H1 (cell line): ENCODE measurements at regions not wholly inside any gene's neighbourhood (a gene's known extent, or its start where the extent isn't known, plus 50 kb on each side); places are given as distances from the start of the nearest gene placed in this dataset.

Source experiments
- BCL11A ChIP-seq, 2 experiments: IDR thresholded peaks; one replicate each; pipeline ENCODE4 v1.6.1; 2011; ENCODE audit warnings: low read depth in 2 of 2, low read length in 2 of 2, mild to moderate bottlenecking in 2 of 2
- EP300 ChIP-seq, 2 experiments: IDR thresholded peaks; 1 replicate in 1 of 2; 2 replicates in 1 of 2; pipeline ENCODE4 v1.6.1; 2011 to 2012; ENCODE audit warnings: low read depth in 2 of 2, low read length in 2 of 2, mild to moderate bottlenecking in 2 of 2, borderline replicate concordance in 1 of 2, inconsistent platforms in 1 of 2, moderate library complexity in 1 of 2
- FOSL1 ChIP-seq: IDR thresholded peaks from 2 replicates; pipeline ENCODE4 v1.6.1; 2011; ENCODE audit warnings: mild to moderate bottlenecking, low read depth, low read length, moderate library complexity; ENCODE audit not compliant: insufficient read depth
- GABPA ChIP-seq: IDR thresholded peaks from 2 replicates; pipeline ENCODE4 v1.6.1; 2011; ENCODE audit warnings: mild to moderate bottlenecking, low read length, moderate library complexity, borderline replicate concordance; ENCODE audit not compliant: insufficient read depth
- POLR2A ChIP-seq, 2 experiments: IDR thresholded peaks; 1 replicate in 1 of 2; 2 replicates in 1 of 2; pipeline ENCODE4 v1.6.1; 2011; ENCODE audit warnings: low read depth in 2 of 2, low read length in 2 of 2, mild to moderate bottlenecking in 2 of 2; ENCODE audit errors: control extremely low read depth in 1 of 2
- POLR2AphosphoS5 ChIP-seq: IDR thresholded peaks from 2 replicates; pipeline ENCODE4 v1.6.1; 2011; ENCODE audit warnings: low read depth, low read length
- RBBP5 ChIP-seq: IDR thresholded peaks from 2 replicates; pipeline ENCODE4 v1.7.1; 2012; ENCODE audit warnings: low read depth, mild to moderate bottlenecking, inconsistent platforms, low read length, moderate library complexity, borderline replicate concordance
- SP4 ChIP-seq: IDR thresholded peaks from 2 replicates; pipeline ENCODE4 v1.6.1; 2012; ENCODE audit warnings: low read length, inconsistent platforms
- TCF12 ChIP-seq: IDR thresholded peaks from 2 replicates; pipeline ENCODE4 v1.6.1; 2011; ENCODE audit warnings: low read depth, mild to moderate bottlenecking, low read length
- TF ChIP-seq, protein P1 (sequence below): fragments of 300-600 bp; sonication (generic); IDR thresholded peaks from 2 replicates; pipeline ENCODE4 v1.7.1; 2012; ENCODE audit warnings: low read length, moderate library complexity, mild to moderate bottlenecking, inconsistent platforms; ENCODE audit not compliant: insufficient replicate concordance

GRCh38 chr12:93959657-93960056 lies 188.7 kb upstream of the PLXNC1 start (continued):
- TF ChIP-seq, protein P1, sequence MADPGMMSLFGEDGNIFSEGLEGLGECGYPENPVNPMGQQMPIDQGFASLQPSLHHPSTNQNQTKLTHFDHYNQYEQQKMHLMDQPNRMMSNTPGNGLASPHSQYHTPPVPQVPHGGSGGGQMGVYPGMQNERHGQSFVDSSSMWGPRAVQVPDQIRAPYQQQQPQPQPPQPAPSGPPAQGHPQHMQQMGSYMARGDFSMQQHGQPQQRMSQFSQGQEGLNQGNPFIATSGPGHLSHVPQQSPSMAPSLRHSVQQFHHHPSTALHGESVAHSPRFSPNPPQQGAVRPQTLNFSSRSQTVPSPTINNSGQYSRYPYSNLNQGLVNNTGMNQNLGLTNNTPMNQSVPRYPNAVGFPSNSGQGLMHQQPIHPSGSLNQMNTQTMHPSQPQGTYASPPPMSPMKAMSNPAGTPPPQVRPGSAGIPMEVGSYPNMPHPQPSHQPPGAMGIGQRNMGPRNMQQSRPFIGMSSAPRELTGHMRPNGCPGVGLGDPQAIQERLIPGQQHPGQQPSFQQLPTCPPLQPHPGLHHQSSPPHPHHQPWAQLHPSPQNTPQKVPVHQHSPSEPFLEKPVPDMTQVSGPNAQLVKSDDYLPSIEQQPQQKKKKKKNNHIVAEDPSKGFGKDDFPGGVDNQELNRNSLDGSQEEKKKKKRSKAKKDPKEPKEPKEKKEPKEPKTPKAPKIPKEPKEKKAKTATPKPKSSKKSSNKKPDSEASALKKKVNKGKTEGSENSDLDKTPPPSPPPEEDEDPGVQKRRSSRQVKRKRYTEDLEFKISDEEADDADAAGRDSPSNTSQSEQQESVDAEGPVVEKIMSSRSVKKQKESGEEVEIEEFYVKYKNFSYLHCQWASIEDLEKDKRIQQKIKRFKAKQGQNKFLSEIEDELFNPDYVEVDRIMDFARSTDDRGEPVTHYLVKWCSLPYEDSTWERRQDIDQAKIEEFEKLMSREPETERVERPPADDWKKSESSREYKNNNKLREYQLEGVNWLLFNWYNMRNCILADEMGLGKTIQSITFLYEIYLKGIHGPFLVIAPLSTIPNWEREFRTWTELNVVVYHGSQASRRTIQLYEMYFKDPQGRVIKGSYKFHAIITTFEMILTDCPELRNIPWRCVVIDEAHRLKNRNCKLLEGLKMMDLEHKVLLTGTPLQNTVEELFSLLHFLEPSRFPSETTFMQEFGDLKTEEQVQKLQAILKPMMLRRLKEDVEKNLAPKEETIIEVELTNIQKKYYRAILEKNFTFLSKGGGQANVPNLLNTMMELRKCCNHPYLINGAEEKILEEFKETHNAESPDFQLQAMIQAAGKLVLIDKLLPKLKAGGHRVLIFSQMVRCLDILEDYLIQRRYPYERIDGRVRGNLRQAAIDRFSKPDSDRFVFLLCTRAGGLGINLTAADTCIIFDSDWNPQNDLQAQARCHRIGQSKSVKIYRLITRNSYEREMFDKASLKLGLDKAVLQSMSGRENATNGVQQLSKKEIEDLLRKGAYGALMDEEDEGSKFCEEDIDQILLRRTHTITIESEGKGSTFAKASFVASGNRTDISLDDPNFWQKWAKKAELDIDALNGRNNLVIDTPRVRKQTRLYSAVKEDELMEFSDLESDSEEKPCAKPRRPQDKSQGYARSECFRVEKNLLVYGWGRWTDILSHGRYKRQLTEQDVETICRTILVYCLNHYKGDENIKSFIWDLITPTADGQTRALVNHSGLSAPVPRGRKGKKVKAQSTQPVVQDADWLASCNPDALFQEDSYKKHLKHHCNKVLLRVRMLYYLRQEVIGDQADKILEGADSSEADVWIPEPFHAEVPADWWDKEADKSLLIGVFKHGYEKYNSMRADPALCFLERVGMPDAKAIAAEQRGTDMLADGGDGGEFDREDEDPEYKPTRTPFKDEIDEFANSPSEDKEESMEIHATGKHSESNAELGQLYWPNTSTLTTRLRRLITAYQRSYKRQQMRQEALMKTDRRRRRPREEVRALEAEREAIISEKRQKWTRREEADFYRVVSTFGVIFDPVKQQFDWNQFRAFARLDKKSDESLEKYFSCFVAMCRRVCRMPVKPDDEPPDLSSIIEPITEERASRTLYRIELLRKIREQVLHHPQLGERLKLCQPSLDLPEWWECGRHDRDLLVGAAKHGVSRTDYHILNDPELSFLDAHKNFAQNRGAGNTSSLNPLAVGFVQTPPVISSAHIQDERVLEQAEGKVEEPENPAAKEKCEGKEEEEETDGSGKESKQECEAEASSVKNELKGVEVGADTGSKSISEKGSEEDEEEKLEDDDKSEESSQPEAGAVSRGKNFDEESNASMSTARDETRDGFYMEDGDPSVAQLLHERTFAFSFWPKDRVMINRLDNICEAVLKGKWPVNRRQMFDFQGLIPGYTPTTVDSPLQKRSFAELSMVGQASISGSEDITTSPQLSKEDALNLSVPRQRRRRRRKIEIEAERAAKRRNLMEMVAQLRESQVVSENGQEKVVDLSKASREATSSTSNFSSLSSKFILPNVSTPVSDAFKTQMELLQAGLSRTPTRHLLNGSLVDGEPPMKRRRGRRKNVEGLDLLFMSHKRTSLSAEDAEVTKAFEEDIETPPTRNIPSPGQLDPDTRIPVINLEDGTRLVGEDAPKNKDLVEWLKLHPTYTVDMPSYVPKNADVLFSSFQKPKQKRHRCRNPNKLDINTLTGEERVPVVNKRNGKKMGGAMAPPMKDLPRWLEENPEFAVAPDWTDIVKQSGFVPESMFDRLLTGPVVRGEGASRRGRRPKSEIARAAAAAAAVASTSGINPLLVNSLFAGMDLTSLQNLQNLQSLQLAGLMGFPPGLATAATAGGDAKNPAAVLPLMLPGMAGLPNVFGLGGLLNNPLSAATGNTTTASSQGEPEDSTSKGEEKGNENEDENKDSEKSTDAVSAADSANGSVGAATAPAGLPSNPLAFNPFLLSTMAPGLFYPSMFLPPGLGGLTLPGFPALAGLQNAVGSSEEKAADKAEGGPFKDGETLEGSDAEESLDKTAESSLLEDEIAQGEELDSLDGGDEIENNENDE, result no peak
- TF ChIP-seq RBBP5 (no peak), POLR2A (IDR thresholded peaks at IDR 0.05; ENCODE audit: control extremely low read depth in 1 of 2, low read depth in 2 of 2, low read length in 2 of 2) (no peak), SP4 (no peak), TCF12 (no peak), GABPA (no peak), FOSL1 (no peak), EP300 (IDR thresholded peaks at IDR 0.05; ENCODE audit: borderline replicate concordance in 1 of 2, low read depth in 2 of 2, low read length in 2 of 2) (no peak), POLR2AphosphoS5 (no peak), BCL11A (IDR thresholded peaks at IDR 0.05; ENCODE audit: low read depth in 2 of 2, low read length in 2 of 2) (no peak)
- TF ChIP-seq, all 59 proteins: peak for 0
